B cell (primary cell): ENCODE measurements at regions not wholly inside any gene's neighbourhood (a gene's known extent, or its start where the extent isn't known, plus 50 kb on each side); places are given as distances from the start of the nearest gene placed in this dataset.

Source experiments
- ATAC-seq: fragments of 200-7000 bp; cut with Tn5 transposase; one replicate; pipeline ENCODE4 v1.10.0; 2021; ENCODE audit warnings: low read depth, mild to moderate bottlenecking, moderate number of reproducible peaks, moderate library complexity
- CTCF ChIA-PET: fragments of 350-600 bp; sonication (Branson Sonifier 250); formaldehyde crosslinking; loops from one replicate; lab custom pipeline; 2021; ENCODE audit warnings: antibody characterized with exemption, inconsistent platforms; lab: Charles Lee
- POLR2A ChIA-PET: fragments of 350-600 bp; sonication (Branson Sonifier 250); formaldehyde crosslinking; loops from one replicate; lab custom pipeline; 2021; ENCODE audit warnings: antibody characterized with exemption; lab: Charles Lee
- DNase-seq: peaks from one replicate; pipeline ENCODE4 v3.0.0; 2013
- H2AFZ ChIP-seq: 2 replicates; pipeline ENCODE4 v1.6.1; 2012; ENCODE audit warnings: mild to moderate bottlenecking, low read depth, low read length; ENCODE audit not compliant: insufficient read depth, poor library complexity, severe bottlenecking
- H3K27ac ChIP-seq, 2 donors: 1 replicate in 1 of 2; 2 replicates in 1 of 2; pipeline ENCODE4 v1.5.1; 2012 to 2013; ENCODE audit warnings: low read length in 2 of 2, mild to moderate bottlenecking in 2 of 2, moderate library complexity in 1 of 2
- H3K27me3 ChIP-seq, 4 experiments: fragments of 200-600 bp in 1 of 4; sonication (generic) in 1 of 4; replicated peaks in 1 of 4; 1 replicate in 2 of 4; 2 replicates in 2 of 4; pipeline versions ENCODE4 v1.6.1 to v1.7.0; 2013 to 2016; ENCODE audit warnings: low read length in 3 of 4, mild to moderate bottlenecking in 2 of 4, mixed read lengths in 1 of 4, moderate library complexity in 1 of 4; ENCODE audit not compliant: insufficient read depth in 4 of 4, control insufficient read depth in 3 of 4; ENCODE audit errors: control extremely low read depth in 1 of 4
- H3K36me3 ChIP-seq, 2 experiments: replicated peaks in 1 of 2; 1 replicate in 1 of 2; 2 replicates in 1 of 2; pipeline versions ENCODE4 v1.6.1 to v1.7.1; 2013; ENCODE audit warnings: low read length in 1 of 2; ENCODE audit not compliant: insufficient read depth in 2 of 2, control insufficient read depth in 1 of 2; ENCODE audit errors: control extremely low read depth in 1 of 2, extremely low read depth in 1 of 2
- H3K4me1 ChIP-seq, 2 donors: fragments of 200-600 bp in 1 of 2; sonication (generic) in 1 of 2; 1 replicate in 1 of 2; 2 replicates in 1 of 2; pipeline versions ENCODE4 v1.5.1 to v1.6.1; 2013 to 2017; ENCODE audit warnings: low read length in 2 of 2; ENCODE audit not compliant: control insufficient read depth in 2 of 2, insufficient read depth in 2 of 2
- H3K4me2 ChIP-seq: replicated peaks from 2 replicates; pipeline ENCODE3; 2012; ENCODE audit warnings: mild to moderate bottlenecking, low read depth, low read length; ENCODE audit not compliant: poor library complexity, severe bottlenecking
- H3K4me3 ChIP-seq, 5 experiments: fragments of 200-600 bp in 1 of 5; sonication (generic) in 1 of 5; 1 replicate in 3 of 5; 2 replicates in 2 of 5; pipeline versions ENCODE4 v1.5.1 to v1.7.0; 2011 to 2016; ENCODE audit warnings: low read length in 4 of 5, mild to moderate bottlenecking in 4 of 5, low read depth in 2 of 5, control low read depth in 1 of 5, moderate library complexity in 1 of 5; ENCODE audit not compliant: insufficient read depth in 1 of 5; ENCODE audit errors: control extremely low read depth in 1 of 5, extremely low read depth in 1 of 5
- H3K79me2 ChIP-seq: fragments of 200-600 bp; sonication (generic); one replicate; pipeline ENCODE4 v1.6.0; 2016; ENCODE audit warnings: low read length; ENCODE audit not compliant: control insufficient read depth, insufficient read depth
- H3K9ac ChIP-seq: fragments of 200-600 bp; sonication (generic); 2 replicates; pipeline ENCODE4 v1.6.1; 2017; ENCODE audit warnings: mild to moderate bottlenecking, low read length, moderate library complexity
- H3K9me3 ChIP-seq, 3 donors: one replicate each; pipeline versions ENCODE4 v1.6.1 to v1.7.1; 2013; ENCODE audit warnings: low read length in 2 of 3; ENCODE audit not compliant: control insufficient read depth in 2 of 3, insufficient read depth in 1 of 3; ENCODE audit errors: control extremely low read depth in 1 of 3
- H4K20me1 ChIP-seq: 2 replicates; pipeline ENCODE4 v1.6.0; 2012; ENCODE audit warnings: mild to moderate bottlenecking, low read length; ENCODE audit not compliant: insufficient read depth, control insufficient read depth, poor library complexity, severe bottlenecking
- H3K27ac Mint-ChIP-seq: one replicate; pipeline ENCODE4 v1.8.0; 2021; ENCODE audit warnings: mixed read lengths
- H3K27me3 Mint-ChIP-seq: one replicate; pipeline ENCODE4 v1.8.0; 2021; ENCODE audit warnings: mixed read lengths
- H3K4me1 Mint-ChIP-seq: one replicate; pipeline ENCODE4 v1.8.0; 2021; ENCODE audit warnings: mixed read lengths
- H3K4me3 Mint-ChIP-seq: one replicate; pipeline ENCODE4 v1.8.0; 2021; ENCODE audit warnings: mixed read lengths
- H3K9me3 Mint-ChIP-seq: one replicate; pipeline ENCODE4 v1.8.0; 2022; ENCODE audit warnings: mixed read lengths; ENCODE audit not compliant: insufficient read depth
- EZH2 ChIP-seq: IDR thresholded peaks from 2 replicates; pipeline ENCODE4 v1.6.1; 2012; ENCODE audit warnings: borderline replicate concordance, low read depth, mild to moderate bottlenecking, moderate library complexity, low read length; ENCODE audit not compliant: insufficient read depth, poor library complexity, severe bottlenecking
- WGBS: methylation state at CpG from one replicate; pipeline ENCODE4 v1.1.5; 2013; ENCODE audit warnings: missing lambda C conversion rate; ENCODE audit not compliant: insufficient coverage; 5-methylcytosine and 5-hydroxymethylcytosine counted together
- intact Hi-C: fragments of 100-400 bp; cut with micrococcal nuclease; formaldehyde crosslinking; loops from one replicate; pipeline ENCODE4 v1.10.0; 2022
- TF ChIP-seq, protein P1 (sequence below): fragments of 200-600 bp; IDR thresholded peaks from one replicate; pipeline ENCODE4 v1.8.0; 2022; ENCODE audit warnings: antibody characterized with exemption, mild to moderate bottlenecking

DNA sequence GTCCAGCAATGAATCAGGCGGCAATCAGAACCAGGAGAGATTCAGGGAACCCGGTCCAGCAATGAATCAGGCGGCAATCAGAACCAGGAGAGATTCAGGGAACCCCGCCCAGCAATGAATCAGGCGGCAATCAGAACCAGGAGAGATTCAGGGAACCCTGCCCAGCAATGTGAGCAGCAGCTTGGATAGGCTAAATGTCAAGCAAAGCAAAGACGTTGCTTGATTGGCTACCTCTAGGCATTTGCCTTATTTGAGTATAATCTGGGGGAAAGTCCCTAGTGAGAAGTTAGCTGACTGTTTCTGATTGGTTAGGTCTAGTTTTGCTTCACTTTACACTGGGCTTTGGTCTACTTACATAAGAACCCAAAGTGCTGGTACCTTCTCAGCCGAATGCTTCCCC, 1212.2 kb upstream of the TENM3 start:
- Histone ChIP-seq H3K4me1 (no peaks in the 10 kb centered on the region), H3K9me3 (peaks cover 0 to 7% (median 0%) of the 10 kb centered on the region in 3 donors), H3K4me2 (no peak overlapping the region), H3K4me3 (no peak overlapping the region), H3K36me3 (no peaks in the 10 kb centered on the region), H3K27ac (no peak overlapping the region), H2AFZ (no peak overlapping the region), H3K9ac (no peak overlapping the region), H3K79me2 (no peaks in the 10 kb centered on the region), H4K20me1 (no peaks in the 10 kb centered on the region), H3K27me3 (no peaks in the 10 kb centered on the region)
- intact Hi-C loops, result no loop called here
- TF ChIP-seq, protein P1, sequence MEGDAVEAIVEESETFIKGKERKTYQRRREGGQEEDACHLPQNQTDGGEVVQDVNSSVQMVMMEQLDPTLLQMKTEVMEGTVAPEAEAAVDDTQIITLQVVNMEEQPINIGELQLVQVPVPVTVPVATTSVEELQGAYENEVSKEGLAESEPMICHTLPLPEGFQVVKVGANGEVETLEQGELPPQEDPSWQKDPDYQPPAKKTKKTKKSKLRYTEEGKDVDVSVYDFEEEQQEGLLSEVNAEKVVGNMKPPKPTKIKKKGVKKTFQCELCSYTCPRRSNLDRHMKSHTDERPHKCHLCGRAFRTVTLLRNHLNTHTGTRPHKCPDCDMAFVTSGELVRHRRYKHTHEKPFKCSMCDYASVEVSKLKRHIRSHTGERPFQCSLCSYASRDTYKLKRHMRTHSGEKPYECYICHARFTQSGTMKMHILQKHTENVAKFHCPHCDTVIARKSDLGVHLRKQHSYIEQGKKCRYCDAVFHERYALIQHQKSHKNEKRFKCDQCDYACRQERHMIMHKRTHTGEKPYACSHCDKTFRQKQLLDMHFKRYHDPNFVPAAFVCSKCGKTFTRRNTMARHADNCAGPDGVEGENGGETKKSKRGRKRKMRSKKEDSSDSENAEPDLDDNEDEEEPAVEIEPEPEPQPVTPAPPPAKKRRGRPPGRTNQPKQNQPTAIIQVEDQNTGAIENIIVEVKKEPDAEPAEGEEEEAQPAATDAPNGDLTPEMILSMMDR, result no peak
- no peak for TF ChIP-seq EZH2
- ATAC-seq, result no peak
- Mint-ChIP-seq H3K9me3 (peaks cover 4% of the 10 kb centered on the region), H3K27me3 (no peaks in the 10 kb centered on the region), H3K4me3 (no peak overlapping the region), H3K4me1 (no peaks in the 10 kb centered on the region), H3K27ac (no peak overlapping the region)
- ChIA-PET CTCF (no interaction called here), POLR2A (no interaction called here)
- WGBS, result 97% methylated on average over 6 of the region's 7 CpGs
- DNase-seq, result no peak

DNA sequence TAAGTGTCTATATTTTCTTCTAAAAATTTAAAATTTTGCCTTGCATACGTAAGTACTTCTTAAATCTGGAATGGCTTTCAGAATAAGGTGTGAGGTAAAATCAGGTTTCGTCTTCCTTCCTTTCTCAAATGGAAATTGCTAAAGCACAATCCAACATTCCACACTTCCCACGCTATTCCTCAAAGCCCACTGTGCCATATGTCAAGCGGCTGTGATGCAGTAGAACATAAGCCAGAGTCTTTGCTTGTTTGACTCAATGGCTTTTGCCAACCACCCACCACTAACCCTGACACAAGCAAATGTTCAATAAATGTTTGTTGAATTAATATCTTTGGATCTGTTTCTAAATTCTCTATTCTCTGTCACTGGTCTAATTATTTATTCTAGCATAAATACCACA, 1199.7 kb upstream of the TENM3 start:
- CTCF ChIA-PET, result no interaction called here
- no peak overlapping the region for H3K4me3 Mint-ChIP-seq
- no peak overlapping the region for H3K4me2 ChIP-seq
- no peaks in the 10 kb centered on the region for H3K4me1 ChIP-seq
- no peak overlapping the region for H3K9ac ChIP-seq
- WGBS, result 100% methylated on average over 2 of the region's 4 CpGs
- no peaks in the 10 kb centered on the region for H3K79me2 ChIP-seq
- no peaks in the 10 kb centered on the region for H3K4me1 Mint-ChIP-seq
- TF ChIP-seq EZH2, result no peak
- TF ChIP-seq, protein P1, result no peak
- H3K27me3 ChIP-seq, result no peaks in the 10 kb centered on the region
- H3K27ac ChIP-seq, result no peak overlapping the region
- intact Hi-C loops, result no loop called here
- POLR2A ChIA-PET, result no interaction called here
- no peaks in the 10 kb centered on the region for H3K36me3 ChIP-seq
- ATAC-seq, result no peak
- H2AFZ ChIP-seq, result no peak overlapping the region
- no peaks in the 10 kb centered on the region for H3K27me3 Mint-ChIP-seq
- DNase-seq, result no peak
- H3K9me3 Mint-ChIP-seq, result no peaks in the 10 kb centered on the region
- H4K20me1 ChIP-seq, result no peaks in the 10 kb centered on the region
- H3K9me3 ChIP-seq, result no peaks in the 10 kb centered on the region
- H3K4me3 ChIP-seq, result no peak overlapping the region
- no peak overlapping the region for H3K27ac Mint-ChIP-seq
